HG02588 (cell line): ENCODE measurements at regions not wholly inside any gene's neighbourhood (a gene's known extent, or its start where the extent isn't known, plus 50 kb on each side); places are given as distances from the start of the nearest gene placed in this dataset.

Experiments used
- ATAC-seq: cut with Tn5 transposase; IDR thresholded peaks from one replicate; pipeline ENCODE4 v1.9.1; 2021; ENCODE audit warnings: mild to moderate bottlenecking, moderate library complexity; ENCODE audit not compliant: unreplicated experiment

DNA sequence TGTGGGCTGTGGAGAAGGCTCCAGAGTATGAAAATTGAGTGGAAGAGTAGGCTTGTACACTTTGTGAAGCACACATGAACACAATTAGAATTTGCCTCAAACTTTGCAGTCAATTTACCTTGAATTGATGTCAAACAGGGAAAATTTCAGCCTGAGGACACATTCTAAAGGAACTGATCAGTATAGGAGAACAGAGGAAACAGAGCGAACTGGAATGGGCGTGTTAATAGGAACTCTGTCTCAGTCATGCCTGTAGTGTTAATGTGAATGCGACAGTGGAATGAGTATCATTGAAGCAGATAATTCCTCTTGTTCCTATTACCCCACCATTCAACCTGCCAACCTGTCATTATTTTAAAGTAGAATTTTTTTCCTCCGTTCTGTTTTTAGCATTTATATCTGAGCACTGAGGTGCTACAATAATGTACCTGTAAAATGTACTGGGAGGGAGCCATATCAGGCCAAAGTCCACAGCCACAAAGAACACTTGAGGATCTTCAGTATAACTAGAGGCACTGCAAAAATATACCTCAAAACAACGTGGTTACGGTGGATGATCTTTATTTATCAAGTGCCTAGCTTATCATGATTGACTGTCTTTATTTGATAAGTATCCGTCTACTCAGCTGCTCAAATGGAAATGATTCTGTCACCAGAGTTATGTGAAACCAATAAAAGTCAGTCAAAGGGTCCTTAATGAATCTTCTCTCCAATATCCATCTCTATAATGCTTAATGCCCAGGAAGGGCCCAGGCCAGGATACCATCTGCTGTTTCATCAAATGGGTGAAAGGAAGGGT lies 125.3 kb upstream of the STMND1 start:
- ATAC-seq = no peak

GRCh38 chr6:16974704-16975359 lies 127.0 kb upstream of the STMND1 start:
- ATAC-seq = no peak

DNA sequence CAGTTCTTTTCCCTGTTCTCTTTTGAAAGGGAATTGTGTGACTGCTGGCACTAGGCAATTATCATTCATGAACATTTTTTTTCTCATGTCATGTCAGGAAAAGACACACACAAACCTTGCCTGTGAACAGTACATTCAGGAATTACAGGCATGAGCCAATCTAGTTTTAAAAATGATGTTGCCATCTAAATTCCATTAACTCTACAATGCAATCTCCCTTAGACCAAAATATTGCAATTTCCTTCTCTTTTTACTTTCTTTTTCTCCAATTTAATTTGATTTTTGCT lies 127.5 kb upstream of the STMND1 start:
- no peak for ATAC-seq

- ATAC-seq = no peak
These were observed 128.1 kb upstream of the STMND1 start for GRCh38 chr6:16973545-16974386.

- no peak for ATAC-seq
These were observed 128.8 kb upstream of the STMND1 start for GRCh38 chr6:16973051-16973450.

DNA sequence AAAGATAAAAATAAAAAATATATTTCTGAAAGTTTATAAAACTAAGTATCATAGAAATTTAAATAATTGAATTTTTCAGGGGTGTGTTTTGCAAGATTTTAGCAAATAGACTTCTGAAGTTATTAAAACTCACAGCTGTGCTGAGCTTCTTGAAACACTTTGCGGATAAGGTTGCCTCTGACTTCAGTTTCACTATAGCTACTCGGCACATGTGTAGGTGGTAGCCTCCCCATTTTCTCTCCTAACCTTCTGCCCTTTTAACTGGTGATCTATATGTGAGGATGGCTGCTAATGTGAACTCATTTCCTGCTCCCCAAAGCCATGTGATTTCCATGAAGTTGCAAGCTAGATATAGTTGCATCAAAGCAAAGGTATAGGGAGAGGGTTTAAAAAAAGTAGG lies 129.3 kb upstream of the STMND1 start:
- ATAC-seq = no peak

DNA sequence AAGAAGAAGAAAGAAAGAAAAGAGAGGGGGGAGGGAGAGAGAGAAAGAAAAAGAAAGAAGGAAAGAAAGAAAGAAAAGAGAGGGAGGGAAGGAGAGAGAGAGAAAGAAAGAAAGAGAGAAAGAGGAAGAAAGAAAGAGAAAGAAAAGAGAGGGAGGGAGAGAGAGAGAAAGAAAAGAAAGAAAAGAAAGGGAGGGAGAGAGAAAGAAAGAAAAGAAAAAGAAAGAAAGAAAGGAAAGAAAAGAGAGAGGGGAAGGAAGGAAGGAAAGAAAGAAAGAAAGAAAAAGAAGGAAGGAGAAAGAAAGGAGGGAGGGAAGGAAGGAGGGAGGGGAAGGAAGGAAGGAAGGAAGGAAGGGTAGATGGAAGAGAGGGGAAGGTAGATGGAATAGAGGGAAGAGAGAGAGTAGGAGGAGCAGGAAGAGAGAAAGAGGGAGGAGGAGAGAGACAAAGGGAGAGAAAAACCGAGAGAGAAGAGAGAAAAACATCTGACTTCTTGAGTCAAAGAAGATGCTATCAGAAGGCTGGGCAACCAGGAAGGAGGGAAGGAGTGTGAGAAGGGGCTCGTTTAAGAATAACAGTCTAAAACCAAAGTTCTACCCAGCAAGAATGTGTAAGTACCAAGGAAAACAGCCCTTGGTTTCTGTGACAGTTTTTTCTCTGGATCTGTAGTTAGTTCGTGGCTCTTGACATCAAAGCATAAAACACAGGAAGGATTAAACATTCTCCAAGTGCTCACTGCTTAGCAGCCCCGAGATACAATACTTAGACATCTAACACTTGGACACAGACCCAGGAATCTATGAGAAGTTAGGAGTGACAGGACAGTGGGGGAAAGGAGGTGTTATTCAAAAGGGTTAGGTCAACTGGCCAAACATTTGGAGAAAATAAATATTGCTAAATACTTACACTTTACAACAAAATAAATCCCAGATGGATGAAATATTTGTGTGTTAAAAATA lies 131.9 kb upstream of the STMND1 start:
- ATAC-seq = no peak

GRCh38 chr6:16968101-16968500 lies 133.7 kb upstream of the STMND1 start:
- no peak for ATAC-seq

DNA sequence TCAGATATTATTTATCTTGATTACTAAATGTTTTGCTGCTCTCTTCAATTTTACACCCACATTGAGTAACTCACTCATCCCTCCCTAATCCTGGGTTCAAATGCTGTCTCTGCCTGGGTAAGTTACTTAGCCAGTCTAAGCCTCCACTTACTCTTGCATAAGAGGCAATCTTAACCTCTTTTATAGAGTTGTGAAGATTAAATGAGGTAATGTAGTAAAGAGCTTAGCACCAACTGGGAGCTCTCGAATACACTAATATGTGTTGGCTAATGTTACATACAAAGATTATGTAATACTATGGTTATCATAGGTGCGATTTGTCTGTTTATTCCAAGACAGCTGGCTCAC lies 134.4 kb upstream of the STMND1 start:
- no peak for ATAC-seq

DNA sequence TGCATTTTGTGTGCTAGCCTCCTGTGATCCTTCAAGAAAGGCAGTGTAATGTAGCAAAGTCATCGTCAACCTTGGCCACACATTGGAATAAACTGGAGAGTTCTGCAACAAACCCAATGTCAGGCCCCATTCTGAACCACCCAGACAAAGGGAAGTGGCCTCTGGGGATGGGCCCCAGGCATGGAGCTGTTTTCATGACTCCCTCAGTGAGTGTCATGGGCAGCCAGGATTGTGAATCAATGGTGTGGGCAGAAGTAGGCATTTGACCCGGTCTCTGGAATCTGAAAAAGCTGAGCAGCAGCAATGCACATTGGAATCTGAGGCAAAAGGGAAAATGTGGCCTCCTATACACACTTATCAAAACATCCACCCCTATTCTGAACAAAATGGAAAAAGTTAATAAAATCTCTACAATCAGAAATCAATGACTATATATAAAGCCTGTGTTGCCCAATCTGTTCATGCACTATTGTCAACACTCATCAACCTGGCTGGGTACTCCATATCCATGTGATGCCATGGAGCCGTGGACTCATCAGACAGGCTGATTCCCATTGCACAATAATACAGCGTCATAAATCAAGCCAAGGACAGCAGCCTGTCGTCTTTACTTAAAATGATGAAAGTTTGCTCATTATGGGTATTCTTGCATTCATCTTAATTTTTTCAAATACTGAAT lies 134.9 kb upstream of the STMND1 start:
- no peak for ATAC-seq

DNA sequence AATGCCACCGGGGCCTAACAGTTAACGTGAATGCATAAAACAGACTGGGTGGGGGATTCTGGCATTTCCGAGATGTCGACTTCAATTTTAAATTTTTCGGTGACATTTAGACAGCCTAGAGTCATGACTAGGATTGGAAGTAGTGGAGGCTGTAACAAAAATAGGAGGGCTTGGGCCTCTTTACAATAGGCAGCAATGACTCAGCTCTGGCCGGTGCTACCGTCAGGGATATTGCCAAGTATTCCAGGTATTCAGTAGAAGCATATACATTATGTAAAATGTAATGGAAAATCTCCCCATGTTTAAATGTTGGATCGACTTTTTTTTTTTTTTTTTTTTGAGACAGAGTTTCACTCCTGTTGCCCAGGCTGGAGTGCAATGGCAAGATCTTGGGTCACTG lies 136.2 kb upstream of the STMND1 start:
- no peak for ATAC-seq

- no peak for ATAC-seq
These were observed 137.0 kb upstream of the STMND1 start for GRCh38 chr6:16964553-16965499.

GRCh38 chr6:16961577-16961976 lies 140.3 kb upstream of the STMND1 start:
- no peak for ATAC-seq

- no peak for ATAC-seq
These were observed 142.1 kb upstream of the STMND1 start for GRCh38 chr6:16959789-16960188.

GRCh38 chr6:16956361-16956760 lies 145.5 kb upstream of the STMND1 start:
- ATAC-seq = no peak

GRCh38 chr6:16955899-16956298 lies 146.0 kb upstream of the STMND1 start:
- no peak for ATAC-seq

DNA sequence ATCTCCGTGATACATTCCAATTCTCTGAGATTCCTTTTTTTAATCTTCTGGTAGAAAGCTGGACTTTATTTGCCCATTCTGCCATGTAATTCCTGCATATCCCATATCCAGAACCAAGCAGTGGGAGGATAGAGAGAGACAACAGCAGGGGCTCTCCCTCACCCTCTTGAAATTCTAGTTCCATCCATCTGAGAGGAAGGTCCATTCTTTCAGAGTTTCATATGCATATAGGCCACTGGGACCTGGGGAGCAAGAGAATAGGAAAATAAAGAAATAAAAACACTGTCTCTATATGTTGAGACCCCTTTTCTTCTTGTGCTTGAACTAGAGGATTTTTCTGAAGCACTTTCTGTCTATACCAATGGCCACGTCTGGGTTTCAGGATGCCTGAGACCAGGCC lies 147.9 kb upstream of the STMND1 start:
- no peak for ATAC-seq

GRCh38 chr6:16953446-16953845 lies 148.4 kb upstream of the STMND1 start:
- ATAC-seq = no peak

- no peak for ATAC-seq
These were observed 150.9 kb upstream of the STMND1 start for GRCh38 chr6:16950825-16951495.
